Epithelial cell of prostate (primary cell): ENCODE measurements at regions not wholly inside any gene's neighbourhood (a gene's known extent, or its start where the extent isn't known, plus 50 kb on each side); places are given as distances from the start of the nearest gene placed in this dataset.
"Not testable (repeated sequence)": the region's sequence is repeated elsewhere in the genome, so short reads cannot be mapped to it uniquely, and the experiment has no call there.

Experiments used
- DNase-seq: peaks from one replicate; pipeline ENCODE4 v3.0.0-alpha.2; 2011; ENCODE audit warnings: low read depth, low spot score
- H3K27ac ChIP-seq: fragments of 450-650 bp; 2 replicates; pipeline ENCODE4 v1.5.1; 2017; ENCODE audit warnings: mild to moderate bottlenecking

- DNase-seq: no peak
- H3K27ac ChIP-seq: no peak overlapping the region
Measured at GRCh38 chr1:29999595-29999994, 723.8 kb downstream of the MATN1 start.

- no peak overlapping the region for H3K27ac ChIP-seq
- DNase-seq: no peak
Measured at GRCh38 chr1:29998686-29999085, 724.7 kb downstream of the MATN1 start.

GRCh38 chr1:29997818-29998217 is 725.6 kb downstream of the MATN1 start:
- H3K27ac ChIP-seq, DNase-seq: not testable (repeated sequence)

- no peak overlapping the region for H3K27ac ChIP-seq
- DNase-seq: no peak
Measured at GRCh38 chr1:29993950-29994349, 729.4 kb downstream of the MATN1 start.

GRCh38 chr1:29991815-29992214 is 731.6 kb downstream of the MATN1 start:
- no peak for DNase-seq
- H3K27ac ChIP-seq: no peak overlapping the region

- DNase-seq: no peak
- no peak overlapping the region for H3K27ac ChIP-seq
Measured at GRCh38 chr1:29991025-29991424, 732.4 kb downstream of the MATN1 start.

GRCh38 chr1:29990304-29990703 is 733.1 kb downstream of the MATN1 start:
- no peak for DNase-seq
- H3K27ac ChIP-seq: no peak overlapping the region

- H3K27ac ChIP-seq: no peak overlapping the region
- no peak for DNase-seq
Measured at GRCh38 chr1:29986986-29987385, 736.4 kb downstream of the MATN1 start.

- H3K27ac ChIP-seq: no peak overlapping the region
- no peak for DNase-seq
Measured at GRCh38 chr1:29985606-29985945, 737.8 kb downstream of the MATN1 start.

- no peak overlapping the region for H3K27ac ChIP-seq
- no peak for DNase-seq
Measured at GRCh38 chr1:29984862-29985605, 738.4 kb downstream of the MATN1 start.

- no peak for DNase-seq
Measured at GRCh38 chr1:29984166-29984861, 739.1 kb downstream of the MATN1 start.

GRCh38 chr1:29983321-29983720 is 740.1 kb downstream of the MATN1 start:
- DNase-seq: no peak
- H3K27ac ChIP-seq: no peak overlapping the region

More at GRCh38 chr1:29984166-29984861, 739.1 kb downstream of the MATN1 start:
- H3K27ac ChIP-seq: no peak overlapping the region

- H3K27ac ChIP-seq: no peak overlapping the region
- DNase-seq: no peak
Measured at GRCh38 chr1:29981586-29982239, 741.7 kb downstream of the MATN1 start.

GRCh38 chr1:29977550-29977949 is 741.2 kb downstream of the PTPRU start:
- H3K27ac ChIP-seq: no peak overlapping the region
- no peak for DNase-seq

- H3K27ac ChIP-seq: peak overlapping the region; percentile 24
- no peak for DNase-seq
Measured at GRCh38 chr1:29975036-29975694, 738.8 kb downstream of the PTPRU start.

- DNase-seq: peak; percentile 88
- peak overlapping the region; percentile 24 for H3K27ac ChIP-seq
Measured at GRCh38 chr1:29974316-29974724, 738.0 kb downstream of the PTPRU start.

- no peak for DNase-seq
- H3K27ac ChIP-seq: no peak overlapping the region
Measured at GRCh38 chr1:29973406-29973805, 737.1 kb downstream of the PTPRU start.

GRCh38 chr1:29972421-29973053 is 736.2 kb downstream of the PTPRU start:
- H3K27ac ChIP-seq: no peak overlapping the region
- DNase-seq: no peak

GRCh38 chr1:29971703-29972102 is 735.4 kb downstream of the PTPRU start:
- DNase-seq: no peak
- H3K27ac ChIP-seq: no peak overlapping the region

GRCh38 chr1:29970747-29971325 is 734.5 kb downstream of the PTPRU start:
- DNase-seq: no peak
- no peak overlapping the region for H3K27ac ChIP-seq
